RWPE2 (cell line): ENCODE measurements at regions not wholly inside any gene's neighbourhood (a gene's known extent, or its start where the extent isn't known, plus 50 kb on each side); places are given as distances from the start of the nearest gene placed in this dataset.

Experiments used
- ATAC-seq: fragments of 200-7000 bp; cut with Tn5 transposase; 3 replicates; pipeline ENCODE4 v1.9.1; 2021; ENCODE audit warnings: low read depth
- DNase-seq: peaks from one replicate; pipeline ENCODE4 v3.0.0-alpha.2; 2020; ENCODE audit warnings: low spot score
- H3K27ac ChIP-seq: fragments of 450-650 bp; 2 replicates; pipeline ENCODE4 v1.5.1; 2017; ENCODE audit warnings: mild to moderate bottlenecking; ENCODE audit not compliant: poor library complexity, severe bottlenecking
- H3K27me3 ChIP-seq: fragments of 250-450 bp; sonication (Bioruptor Pico); 2 replicates; pipeline ENCODE4 v1.5.1; 2021; ENCODE audit warnings: mild to moderate bottlenecking, moderate library complexity; ENCODE audit not compliant: insufficient read depth, poor library complexity, severe bottlenecking
- H3K36me3 ChIP-seq: fragments of 250-450 bp; sonication (Bioruptor Pico); 2 replicates; pipeline ENCODE4 v1.5.1; 2020; ENCODE audit warnings: low read depth, mild to moderate bottlenecking, moderate library complexity
- H3K4me1 ChIP-seq: fragments of 250-450 bp; sonication (Bioruptor Pico); 2 replicates; pipeline ENCODE4 v1.5.1; 2021; ENCODE audit warnings: mild to moderate bottlenecking, moderate library complexity; ENCODE audit not compliant: insufficient read depth, poor library complexity, severe bottlenecking
- H3K4me3 ChIP-seq: fragments of 250-450 bp; sonication (Bioruptor Pico); 2 replicates; pipeline ENCODE4 v1.5.1; 2021; ENCODE audit warnings: mild to moderate bottlenecking, moderate library complexity; ENCODE audit not compliant: severe bottlenecking
- H3K9me3 ChIP-seq: fragments of 250-450 bp; sonication (Bioruptor Pico); 2 replicates; pipeline ENCODE4 v1.5.1; 2021; ENCODE audit warnings: mild to moderate bottlenecking, moderate library complexity; ENCODE audit not compliant: severe bottlenecking
- CTCF ChIP-seq: fragments of 450-650 bp; IDR thresholded peaks from one replicate; pipeline ENCODE4 v1.5.1; 2017; ENCODE audit warnings: mild to moderate bottlenecking, moderate library complexity; ENCODE audit not compliant: poor library complexity, severe bottlenecking

GRCh38 chr5:105898183-105898582 is 1772.6 kb downstream of the EFNA5 start:
- no peaks in the 10 kb centered on the region for H3K4me1 ChIP-seq
- DNase-seq (no peak), ATAC-seq (no peak)
- H3K9me3 ChIP-seq = no peaks in the 10 kb centered on the region
- TF ChIP-seq CTCF = no peak
- H3K4me3 ChIP-seq = no peak overlapping the region
- H3K27me3 ChIP-seq = no peaks in the 10 kb centered on the region
- H3K36me3 ChIP-seq = no peaks in the 10 kb centered on the region
- H3K27ac ChIP-seq = no peak overlapping the region

- TF ChIP-seq CTCF = no peak
- no peak for DNase-seq
- no peak overlapping the region for H3K4me3 ChIP-seq
- ATAC-seq = peak; percentile 64; the same call in 2 of the 3 replicates
- no peaks in the 10 kb centered on the region for H3K4me1 ChIP-seq
- H3K27ac ChIP-seq = no peak overlapping the region
- H3K36me3 ChIP-seq = no peaks in the 10 kb centered on the region
- H3K9me3 ChIP-seq = no peaks in the 10 kb centered on the region
- peaks cover 4% of the 10 kb centered on the region for H3K27me3 ChIP-seq
These were observed 1785.5 kb downstream of the EFNA5 start for GRCh38 chr5:105885266-105885665.

- Histone ChIP-seq H3K27ac (no peak overlapping the region), H3K4me3 (no peak overlapping the region), H3K4me1 (no peaks in the 10 kb centered on the region), H3K36me3 (no peaks in the 10 kb centered on the region), H3K9me3 (no peaks in the 10 kb centered on the region), H3K27me3 (no peaks in the 10 kb centered on the region)
- 0 out of 3 replicates have a peak, but pooled peaks have one; percentile 25 for ATAC-seq
- DNase-seq = no peak
- TF ChIP-seq CTCF = no peak
These were observed 1787.7 kb downstream of the EFNA5 start for GRCh38 chr5:105882956-105883481.

GRCh38 chr5:105878402-105878801 is 1792.3 kb downstream of the EFNA5 start:
- no peak for DNase-seq
- no peaks in the 10 kb centered on the region for H3K9me3 ChIP-seq
- H3K36me3 ChIP-seq = no peaks in the 10 kb centered on the region
- H3K27me3 ChIP-seq = no peaks in the 10 kb centered on the region
- no peaks in the 10 kb centered on the region for H3K4me1 ChIP-seq
- no peak overlapping the region for H3K27ac ChIP-seq
- TF ChIP-seq CTCF = no peak
- ATAC-seq = no peak
- H3K4me3 ChIP-seq = no peak overlapping the region

GRCh38 chr5:105877592-105877991 is 1793.1 kb downstream of the EFNA5 start:
- Histone ChIP-seq H3K4me1 (no peaks in the 10 kb centered on the region), H3K36me3 (no peaks in the 10 kb centered on the region), H3K4me3 (no peak overlapping the region), H3K27ac (no peak overlapping the region), H3K9me3 (no peaks in the 10 kb centered on the region), H3K27me3 (no peaks in the 10 kb centered on the region)
- peak; percentile 18 for TF ChIP-seq CTCF
- ATAC-seq (no peak), DNase-seq (no peak)
